ENCODE measurements at regions not wholly inside any gene's neighbourhood (a gene's known extent, or its start where the extent isn't known, plus 50 kb on each side); places are given as distances from the start of the nearest gene placed in this dataset.

DNA sequence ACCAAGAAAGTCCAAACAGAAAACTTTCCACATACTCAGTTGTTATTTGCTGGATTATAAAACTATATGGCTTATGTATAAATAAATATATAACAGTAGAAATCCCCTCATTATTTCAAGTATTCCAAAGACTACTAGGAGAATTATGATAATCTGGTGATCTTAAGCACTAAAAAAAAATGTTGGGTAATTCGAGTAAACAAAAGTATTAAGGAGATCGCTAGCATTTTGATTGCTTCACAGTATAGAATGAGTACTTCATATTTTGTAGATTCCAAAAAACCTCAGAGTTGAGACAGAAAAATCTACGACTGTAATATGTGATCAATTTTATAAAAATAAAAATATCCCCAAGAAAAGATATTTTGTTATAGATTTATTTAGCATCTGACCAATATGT is 236.4 kb upstream of the TENT5A start:
- TF ChIP-seq, protein P1, sequence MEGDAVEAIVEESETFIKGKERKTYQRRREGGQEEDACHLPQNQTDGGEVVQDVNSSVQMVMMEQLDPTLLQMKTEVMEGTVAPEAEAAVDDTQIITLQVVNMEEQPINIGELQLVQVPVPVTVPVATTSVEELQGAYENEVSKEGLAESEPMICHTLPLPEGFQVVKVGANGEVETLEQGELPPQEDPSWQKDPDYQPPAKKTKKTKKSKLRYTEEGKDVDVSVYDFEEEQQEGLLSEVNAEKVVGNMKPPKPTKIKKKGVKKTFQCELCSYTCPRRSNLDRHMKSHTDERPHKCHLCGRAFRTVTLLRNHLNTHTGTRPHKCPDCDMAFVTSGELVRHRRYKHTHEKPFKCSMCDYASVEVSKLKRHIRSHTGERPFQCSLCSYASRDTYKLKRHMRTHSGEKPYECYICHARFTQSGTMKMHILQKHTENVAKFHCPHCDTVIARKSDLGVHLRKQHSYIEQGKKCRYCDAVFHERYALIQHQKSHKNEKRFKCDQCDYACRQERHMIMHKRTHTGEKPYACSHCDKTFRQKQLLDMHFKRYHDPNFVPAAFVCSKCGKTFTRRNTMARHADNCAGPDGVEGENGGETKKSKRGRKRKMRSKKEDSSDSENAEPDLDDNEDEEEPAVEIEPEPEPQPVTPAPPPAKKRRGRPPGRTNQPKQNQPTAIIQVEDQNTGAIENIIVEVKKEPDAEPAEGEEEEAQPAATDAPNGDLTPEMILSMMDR (IDR thresholded peaks at IDR 0.05; ENCODE audit: low read depth, low read length, missing input control) = no peak
- no peak for TF ChIP-seq HNF4G (IDR thresholded peaks at IDR 0.05)
- TF ChIP-seq GABPA (IDR thresholded peaks at IDR 0.05 in 1 of 2, conservative IDR thresholded peaks at IDR 0.05 in 1 of 2) = no peak
- no peak for TF ChIP-seq TAF1 (conservative IDR thresholded peaks at IDR 0.05)
- TF ChIP-seq YY1 (IDR thresholded peaks at IDR 0.05) = no peak
- TF ChIP-seq JUND (IDR thresholded peaks at IDR 0.05) = no peak
- no peak for TF ChIP-seq RXRA (IDR thresholded peaks at IDR 0.05)
- no peak for TF ChIP-seq RAD21 (IDR thresholded peaks at IDR 0.05)
- TF ChIP-seq FOXA1 (IDR thresholded peaks at IDR 0.05) = no peak
- TF ChIP-seq SP1 (IDR thresholded peaks at IDR 0.05) = no peak

Data from liver (tissue), 3 donors.